Neutrophil (primary cell): ENCODE measurements at regions not wholly inside any gene's neighbourhood (a gene's known extent, or its start where the extent isn't known, plus 50 kb on each side); places are given as distances from the start of the nearest gene placed in this dataset.

Experiments
- H3K27ac ChIP-seq: fragments of 200-600 bp; sonication (generic); 2 replicates; pipeline ENCODE4 v1.5.1; 2016; ENCODE audit warnings: mild to moderate bottlenecking, moderate library complexity
- H3K27me3 ChIP-seq: fragments of 200-600 bp; sonication (generic); 2 replicates; pipeline ENCODE4 v1.6.0; 2016; ENCODE audit warnings: mild to moderate bottlenecking
- H3K36me3 ChIP-seq: fragments of 200-600 bp; sonication (generic); 2 replicates; pipeline ENCODE4 v1.5.1; 2017
- H3K4me1 ChIP-seq, 2 experiments: fragments of 200-600 bp in 1 of 2; sonication (generic) in 1 of 2; 1 replicate in 1 of 2; 2 replicates in 1 of 2; pipeline versions ENCODE4 v1.5.1 to v1.6.1; 2013 to 2016; ENCODE audit warnings: low read depth in 1 of 2, low read length in 1 of 2, mild to moderate bottlenecking in 1 of 2, moderate library complexity in 1 of 2; ENCODE audit not compliant: control insufficient read depth in 1 of 2, insufficient read depth in 1 of 2
- H3K4me3 ChIP-seq, 2 experiments: fragments of 200-600 bp in 1 of 2; sonication (generic) in 1 of 2; 1 replicate in 1 of 2; 2 replicates in 1 of 2; pipeline ENCODE4 v1.5.1; 2013 to 2016; ENCODE audit warnings: low read depth in 1 of 2, low read length in 1 of 2, mild to moderate bottlenecking in 1 of 2, moderate library complexity in 1 of 2
- H3K9me3 ChIP-seq: fragments of 200-600 bp; sonication (generic); 2 replicates; pipeline ENCODE4 v1.5.1; 2016
- CTCF ChIP-seq: fragments of 200-600 bp; sonication (generic); IDR thresholded peaks from 2 replicates; pipeline ENCODE4 v1.5.1; 2016; ENCODE audit warnings: antibody characterized with exemption

DNA sequence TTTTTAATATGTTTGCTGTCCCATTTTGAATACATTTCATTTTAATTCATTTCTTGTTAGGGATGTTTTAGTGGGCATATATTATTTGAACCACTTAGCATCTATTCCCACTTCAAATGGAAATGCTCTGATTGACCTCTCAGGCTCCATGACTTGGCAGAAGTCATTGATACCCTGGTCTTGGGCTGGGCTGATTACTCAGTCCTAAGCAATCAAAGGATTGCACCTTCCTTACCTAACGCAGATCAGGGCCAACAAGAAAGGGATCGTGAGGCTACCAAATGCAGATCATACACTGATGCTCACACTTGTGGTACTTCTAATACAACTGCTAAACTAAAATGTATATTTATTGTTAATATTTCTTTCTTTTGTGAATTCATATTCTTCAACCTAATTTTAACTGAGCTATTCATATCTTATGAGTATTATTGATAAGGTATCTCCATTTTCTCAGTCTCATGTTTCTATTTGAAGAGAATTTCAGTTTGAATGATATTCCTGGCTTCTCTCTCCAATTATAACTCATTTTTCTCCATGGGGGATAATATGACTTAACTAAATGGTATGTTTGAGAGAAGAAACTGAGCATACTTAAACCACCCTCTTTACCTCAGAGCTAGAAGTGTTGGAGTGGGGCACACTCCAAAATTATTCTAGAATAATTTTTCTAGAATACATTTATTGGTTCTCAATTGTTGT is 615.5 kb upstream of the ADAMTS5 start:
- TF ChIP-seq CTCF = no peak
- H3K27me3 ChIP-seq = no peaks in the 10 kb centered on the region
- H3K4me3 ChIP-seq = no peak overlapping the region
- H3K4me1 ChIP-seq = no peaks in the 10 kb centered on the region
- H3K9me3 ChIP-seq = no peaks in the 10 kb centered on the region
- H3K27ac ChIP-seq = no peak overlapping the region
- H3K36me3 ChIP-seq = no peaks in the 10 kb centered on the region

DNA sequence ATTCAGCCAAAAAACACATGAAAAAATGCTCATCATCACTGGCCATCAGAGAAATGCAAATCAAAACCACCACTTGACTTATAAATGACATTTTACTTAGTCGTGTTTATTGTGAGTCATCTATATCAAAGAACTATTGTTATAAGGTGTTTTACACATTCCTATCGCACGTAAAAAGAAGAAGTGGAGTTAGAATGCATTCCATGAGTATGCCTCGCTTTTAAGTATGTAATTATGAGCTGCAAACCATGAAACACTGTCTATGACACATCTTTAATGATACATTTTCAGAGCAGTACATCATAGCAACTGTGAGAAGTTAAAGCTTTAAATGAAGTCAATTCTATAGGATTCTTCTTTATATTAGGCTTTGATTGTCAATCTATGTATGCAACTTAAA is 614.3 kb upstream of the ADAMTS5 start:
- Histone ChIP-seq H3K36me3 (no peaks in the 10 kb centered on the region), H3K27me3 (no peaks in the 10 kb centered on the region), H3K4me3 (no peak overlapping the region), H3K9me3 (no peaks in the 10 kb centered on the region), H3K4me1 (no peaks in the 10 kb centered on the region), H3K27ac (no peak overlapping the region)
- no peak for TF ChIP-seq CTCF

GRCh38 chr21:27580276-27580675 is 613.4 kb upstream of the ADAMTS5 start:
- H3K27ac ChIP-seq = no peak overlapping the region
- H3K4me3 ChIP-seq = no peak overlapping the region

GRCh38 chr21:27578741-27579265 is 611.9 kb upstream of the ADAMTS5 start:
- H3K4me1 ChIP-seq = no peaks in the 10 kb centered on the region
- H3K4me3 ChIP-seq = no peak overlapping the region
- no peaks in the 10 kb centered on the region for H3K27me3 ChIP-seq
- no peaks in the 10 kb centered on the region for H3K9me3 ChIP-seq
- no peak overlapping the region for H3K27ac ChIP-seq
- no peaks in the 10 kb centered on the region for H3K36me3 ChIP-seq
- TF ChIP-seq CTCF = no peak

More at GRCh38 chr21:27580276-27580675, 613.4 kb upstream of the ADAMTS5 start:
- no peaks in the 10 kb centered on the region for H3K4me1 ChIP-seq
- no peaks in the 10 kb centered on the region for H3K27me3 ChIP-seq
- H3K9me3 ChIP-seq = no peaks in the 10 kb centered on the region
- no peak for TF ChIP-seq CTCF
- H3K36me3 ChIP-seq = no peaks in the 10 kb centered on the region

DNA sequence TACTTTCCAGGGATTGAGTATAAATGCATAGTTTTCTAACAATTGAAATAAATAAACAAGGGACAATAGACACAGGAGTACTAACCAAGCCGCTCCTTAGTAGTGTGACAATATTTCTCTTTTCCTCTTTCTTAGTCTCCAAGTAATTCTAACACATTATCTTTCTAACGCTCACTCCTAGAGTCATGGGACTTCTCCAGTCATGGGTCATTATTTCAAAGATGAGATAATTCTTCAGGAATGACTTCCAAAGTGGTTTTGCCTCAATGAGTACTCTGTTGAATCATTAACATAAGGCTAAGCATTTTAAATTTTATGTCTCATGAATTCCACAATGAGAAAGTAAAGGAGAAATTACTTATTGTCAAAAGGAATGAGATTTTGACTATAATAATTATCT is 605.8 kb upstream of the ADAMTS5 start:
- Histone ChIP-seq H3K4me3 (no peak overlapping the region), H3K36me3 (no peaks in the 10 kb centered on the region), H3K9me3 (no peaks in the 10 kb centered on the region), H3K27me3 (no peaks in the 10 kb centered on the region), H3K4me1 (no peaks in the 10 kb centered on the region), H3K27ac (no peak overlapping the region)
- TF ChIP-seq CTCF = no peak
